SKM-1 (cell line): ENCODE measurements at regions not wholly inside any gene's neighbourhood (a gene's known extent, or its start where the extent isn't known, plus 50 kb on each side); places are given as distances from the start of the nearest gene placed in this dataset.

ENCODE experiments used
- DNase-seq: peaks from one replicate; lab custom pipeline; 2025; ENCODE audit not compliant: unreplicated experiment; lab: John Stamatoyannopoulos, UW

GRCh38 chr9:81490605-81491331 is 198.6 kb downstream of the TLE1 start:
- DNase-seq, result no peak

DNA sequence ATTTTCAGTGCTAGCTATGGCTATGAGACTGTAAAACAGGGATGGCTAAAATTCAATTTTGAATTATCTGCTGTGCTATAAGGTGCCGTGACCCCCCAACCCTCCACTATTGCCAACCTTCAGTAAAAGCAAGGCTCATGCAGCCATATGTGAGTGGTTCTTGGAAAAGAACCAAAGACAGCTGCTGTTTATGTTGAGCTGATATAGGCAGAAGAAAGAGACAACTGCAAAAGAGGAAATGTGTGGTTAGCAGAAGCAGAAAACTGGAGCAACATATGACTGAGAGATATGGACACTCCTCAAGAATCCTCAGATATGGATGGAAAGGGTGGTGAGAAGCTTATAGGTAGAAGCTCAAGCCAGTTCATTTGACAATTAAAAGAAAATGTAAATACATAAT is 200.3 kb downstream of the TLE1 start:
- DNase-seq, result no peak

DNA sequence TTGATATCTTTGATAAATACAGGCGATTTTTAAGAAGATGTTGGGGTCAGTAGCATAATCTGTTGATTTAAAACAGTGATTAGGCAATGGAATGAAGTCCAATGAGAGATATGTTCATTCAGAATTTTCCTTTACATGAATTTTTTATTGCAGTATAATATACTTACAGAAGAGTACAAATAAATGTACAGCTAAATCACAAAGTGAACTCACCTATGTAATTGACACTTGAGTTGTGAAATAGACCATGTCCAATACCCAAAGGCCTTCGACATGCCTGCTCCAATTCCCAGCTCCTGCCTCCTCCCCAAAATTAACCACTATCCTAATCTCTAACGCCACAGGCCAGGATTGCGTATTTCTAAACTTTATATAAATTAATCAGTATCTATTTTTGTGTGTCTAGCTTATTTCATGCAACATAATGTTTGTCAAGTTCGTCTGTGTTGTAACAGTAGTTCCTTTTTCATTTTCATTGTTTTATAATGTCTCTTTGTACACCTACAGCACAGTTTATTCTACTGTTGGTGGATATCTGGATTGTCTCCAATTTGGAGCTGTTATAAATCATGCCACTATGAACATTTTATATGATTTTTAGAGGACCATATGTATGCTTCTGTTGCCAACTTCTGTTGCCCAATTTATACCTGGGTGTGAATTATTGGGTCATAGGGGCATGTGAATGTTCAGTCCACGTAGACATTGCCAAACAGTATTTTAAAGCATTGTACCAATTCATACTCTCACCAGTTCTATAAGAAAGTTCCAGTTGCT is 208.3 kb downstream of the TLE1 start:
- no peak for DNase-seq

GRCh38 chr9:81479573-81479972 is 209.8 kb downstream of the TLE1 start:
- no peak for DNase-seq

- no peak for DNase-seq
These were observed 211.7 kb downstream of the TLE1 start for GRCh38 chr9:81477669-81478068.

- DNase-seq, result no peak
These were observed 212.4 kb downstream of the TLE1 start for GRCh38 chr9:81476813-81477490.

DNA sequence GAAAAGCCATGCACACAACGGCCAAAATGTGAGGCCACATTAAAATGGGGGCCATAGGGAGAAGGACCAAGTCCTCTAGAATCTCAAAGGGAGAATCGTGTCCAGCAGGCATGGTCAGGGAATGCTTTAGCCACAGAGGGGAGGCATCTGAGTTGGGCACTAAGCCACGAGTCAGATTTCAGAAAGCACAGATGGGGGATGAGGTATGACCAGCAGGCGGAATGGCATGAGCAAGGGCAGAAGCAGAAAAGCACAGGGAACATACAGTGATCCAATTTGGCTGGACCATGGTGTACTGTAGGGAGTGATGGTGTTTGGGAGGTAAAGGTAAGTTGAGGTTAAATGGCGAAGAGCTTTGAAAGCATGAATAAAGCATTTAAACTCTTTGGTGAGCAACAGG is 214.6 kb downstream of the TLE1 start:
- DNase-seq, result no peak

DNA sequence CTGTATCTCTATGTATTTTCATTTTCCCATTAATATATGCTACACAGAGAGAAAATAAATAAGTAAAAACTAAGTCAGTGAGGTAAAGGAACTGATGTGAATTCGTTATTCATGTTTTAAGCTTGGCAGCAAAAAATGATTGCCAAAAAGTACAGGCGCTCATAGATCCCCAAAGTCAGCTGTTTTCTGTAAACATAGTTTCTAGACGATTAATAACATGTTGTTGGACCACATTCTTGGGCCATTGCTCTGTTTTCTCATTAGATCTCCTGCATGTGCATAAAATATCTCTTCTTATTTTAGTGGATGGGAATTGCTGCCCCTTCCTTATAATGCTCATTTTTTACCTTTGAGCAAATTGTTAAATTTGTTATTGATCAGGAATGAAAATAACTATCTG is 215.2 kb downstream of the TLE1 start:
- DNase-seq, result no peak

GRCh38 chr9:81473708-81474107 is 215.6 kb downstream of the TLE1 start:
- no peak for DNase-seq

- DNase-seq, result no peak
These were observed 216.1 kb downstream of the TLE1 start for GRCh38 chr9:81473206-81473605.

- DNase-seq, result no peak
These were observed 216.6 kb downstream of the TLE1 start for GRCh38 chr9:81472701-81473100.

GRCh38 chr9:81470864-81471263 is 218.5 kb downstream of the TLE1 start:
- DNase-seq, result no peak

DNA sequence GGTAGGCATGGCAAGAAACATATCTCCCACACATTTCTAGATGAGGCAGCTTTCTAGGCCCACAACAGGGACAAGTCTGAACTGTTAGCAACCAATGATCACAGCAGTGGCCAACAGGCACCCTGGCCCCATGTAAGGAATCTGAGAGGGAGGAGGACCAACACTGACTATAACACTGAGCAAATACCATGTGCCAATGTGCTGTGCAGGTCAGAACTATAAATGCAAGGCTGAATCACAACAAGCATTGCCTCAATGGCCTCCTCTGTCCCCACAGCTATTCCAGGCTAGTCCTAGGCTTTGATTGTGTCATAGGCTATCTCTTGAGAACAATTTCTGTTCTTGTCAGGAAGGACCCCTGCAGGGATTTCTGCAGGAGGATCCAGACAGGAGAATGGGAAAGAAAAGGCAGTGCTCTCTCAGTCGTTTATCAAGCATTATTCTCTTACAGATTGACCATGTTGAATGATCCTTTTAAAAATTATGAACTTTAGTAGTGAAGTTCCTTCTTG is 221.2 kb downstream of the TLE1 start:
- DNase-seq, result no peak

GRCh38 chr9:81466981-81467380 is 222.4 kb downstream of the TLE1 start:
- DNase-seq, result no peak

- no peak for DNase-seq
These were observed 223.8 kb downstream of the TLE1 start for GRCh38 chr9:81465468-81466011.

- DNase-seq, result no peak
These were observed 226.5 kb downstream of the TLE1 start for GRCh38 chr9:81462801-81463200.

DNA sequence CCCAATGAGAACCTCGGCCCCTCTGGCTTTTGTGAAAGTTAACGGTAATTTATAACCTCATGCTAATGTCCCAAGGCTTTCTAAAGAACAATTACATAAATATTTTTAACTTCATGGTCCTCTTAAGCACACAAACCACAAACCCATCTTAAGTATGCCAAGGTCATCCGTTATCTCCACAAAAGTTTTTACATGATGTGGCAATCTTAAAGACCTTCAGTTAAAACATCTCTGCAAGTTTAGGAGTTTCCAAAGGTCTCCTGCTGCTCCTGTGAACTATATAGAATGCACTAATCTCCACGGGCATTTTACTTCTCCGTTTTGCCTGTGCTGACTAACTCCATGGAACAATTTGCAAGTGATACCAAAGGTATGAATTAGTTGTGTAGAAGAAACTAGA is 228.2 kb downstream of the TLE1 start:
- DNase-seq, result no peak

DNA sequence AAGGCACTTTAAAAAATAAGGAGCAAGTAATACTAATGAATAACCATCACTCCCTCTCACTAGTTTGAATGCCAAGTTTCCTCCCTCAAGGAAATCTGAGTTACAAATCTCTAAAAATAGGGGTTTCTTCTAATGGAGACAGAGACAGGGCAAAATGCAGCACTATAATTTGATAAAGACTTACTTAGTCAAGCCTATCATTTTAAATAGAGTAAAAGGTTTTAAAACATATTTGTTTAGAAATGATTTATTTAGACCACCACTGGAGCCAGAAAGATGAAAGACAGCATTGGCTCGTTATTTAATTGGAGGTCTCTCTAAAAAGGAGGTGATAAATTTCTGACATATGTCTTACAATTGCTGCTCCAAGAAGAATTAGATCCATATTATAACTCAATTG is 228.7 kb downstream of the TLE1 start:
- DNase-seq, result no peak

DNA sequence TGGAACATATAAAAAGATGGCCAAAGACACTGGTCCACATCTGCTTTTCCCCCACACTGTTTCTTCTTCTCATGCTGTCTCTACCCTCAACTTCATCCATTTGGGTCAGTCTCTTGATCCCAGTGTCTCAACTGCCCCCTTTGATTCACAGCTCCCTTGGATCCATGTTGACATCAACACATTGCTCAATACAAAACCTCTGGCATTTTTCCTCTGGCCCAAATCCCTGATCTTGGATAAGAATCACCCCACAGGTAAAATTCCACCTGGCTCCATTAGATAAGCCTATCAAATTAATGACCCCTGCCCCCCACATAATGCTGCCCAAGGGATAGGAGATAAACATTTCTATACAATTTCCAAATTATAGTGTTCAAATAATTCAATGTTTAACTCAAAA is 229.8 kb downstream of the TLE1 start:
- no peak for DNase-seq

DNA sequence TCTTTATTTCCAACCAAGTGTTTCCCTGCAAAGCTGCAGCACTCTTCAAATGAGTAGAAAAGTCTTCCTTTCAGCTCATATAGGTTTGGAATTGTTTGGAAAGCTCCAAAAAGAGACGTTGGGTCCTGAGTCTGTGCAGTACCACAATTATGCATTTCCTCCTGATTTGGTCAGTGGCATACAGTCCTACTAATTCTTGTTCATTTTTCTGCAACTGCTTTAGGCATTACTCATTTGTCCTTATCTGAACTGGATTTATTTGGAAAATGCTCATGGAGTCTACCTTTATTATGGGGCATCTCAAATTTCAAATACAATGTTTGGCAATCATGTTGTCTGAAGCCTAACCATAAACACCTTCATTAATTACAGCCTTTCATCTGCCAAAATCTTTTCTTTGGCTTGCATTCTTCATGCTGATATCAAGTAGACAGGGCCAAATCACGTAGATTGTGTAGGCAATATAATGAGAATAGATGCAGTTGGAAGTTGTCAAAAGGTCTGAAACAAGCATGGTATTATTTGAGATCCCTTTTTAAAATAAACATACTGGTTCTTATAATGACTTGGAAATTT is 232.8 kb downstream of the TLE1 start:
- no peak for DNase-seq
